ENCODE measurements at regions not wholly inside any gene's neighbourhood (a gene's known extent, or its start where the extent isn't known, plus 50 kb on each side); places are given as distances from the start of the nearest gene placed in this dataset.

DNA sequence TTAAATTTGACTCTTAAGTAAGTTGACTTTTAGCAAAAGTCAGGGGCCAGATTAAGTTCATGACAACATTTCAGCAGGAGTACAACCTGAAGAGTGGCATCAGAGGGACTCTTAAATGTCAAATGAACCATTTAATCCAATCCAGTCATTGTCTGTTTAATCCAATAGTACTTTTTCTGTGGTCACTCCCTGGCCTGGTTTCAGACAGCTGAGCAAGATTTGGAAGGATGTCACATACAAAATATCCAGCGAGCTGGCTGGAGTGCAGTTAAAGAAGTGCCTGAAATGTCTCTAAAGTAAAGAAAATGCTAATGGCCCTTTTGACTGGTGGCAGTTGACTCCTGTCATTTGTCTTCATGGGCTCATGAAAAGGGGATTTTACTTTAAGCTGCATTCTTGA lies 1082.1 kb downstream of the AACS start:
- no peak for FAIRE-seq

GRCh38 chr12:126156806-126157574 lies 1091.8 kb downstream of the AACS start:
- FAIRE-seq: no peak

GRCh38 chr12:126157575-126157966 lies 1092.3 kb downstream of the AACS start:
- FAIRE-seq: no peak

DNA sequence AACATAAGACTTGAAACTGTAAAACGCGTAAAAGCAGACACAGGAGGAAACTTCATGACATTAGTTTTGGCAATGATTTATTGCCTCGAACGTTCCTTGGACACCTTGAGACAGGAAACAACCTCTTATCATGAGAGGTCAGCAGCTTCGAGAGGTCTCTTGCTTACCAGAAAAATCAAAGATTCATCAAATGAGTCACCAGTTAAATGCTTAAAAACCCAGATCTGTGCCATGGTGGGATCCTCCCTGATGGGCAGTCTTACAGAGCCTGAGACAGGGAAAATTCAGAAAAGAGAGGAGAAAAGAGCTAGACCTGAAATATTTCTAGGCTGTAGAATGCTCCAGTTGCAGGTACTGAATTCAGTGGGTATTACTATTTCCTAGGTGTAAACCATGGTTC lies 1093.9 kb downstream of the AACS start:
- FAIRE-seq: no peak

GRCh38 chr12:126160912-126161311 lies 1095.7 kb downstream of the AACS start:
- FAIRE-seq: no peak

DNA sequence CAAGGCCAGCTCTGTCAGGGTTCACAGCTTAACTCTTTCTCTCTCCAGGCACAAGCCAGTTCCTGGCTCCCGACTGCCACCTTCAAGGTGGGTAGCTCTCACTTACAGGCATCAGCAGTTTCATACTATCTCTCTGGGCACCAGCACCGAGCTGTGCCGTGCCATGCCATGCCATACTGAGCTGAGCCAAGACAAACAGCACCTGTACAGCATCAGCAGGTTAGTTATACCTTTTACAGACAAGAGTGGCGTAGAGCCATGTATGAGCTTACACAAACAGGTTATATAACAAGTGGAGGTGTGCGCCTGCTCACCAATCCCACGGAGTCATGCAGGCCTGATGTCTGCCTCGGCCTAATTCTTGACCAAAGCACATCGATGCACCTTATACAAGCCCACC lies 1098.7 kb downstream of the AACS start:
- FAIRE-seq: no peak

DNA sequence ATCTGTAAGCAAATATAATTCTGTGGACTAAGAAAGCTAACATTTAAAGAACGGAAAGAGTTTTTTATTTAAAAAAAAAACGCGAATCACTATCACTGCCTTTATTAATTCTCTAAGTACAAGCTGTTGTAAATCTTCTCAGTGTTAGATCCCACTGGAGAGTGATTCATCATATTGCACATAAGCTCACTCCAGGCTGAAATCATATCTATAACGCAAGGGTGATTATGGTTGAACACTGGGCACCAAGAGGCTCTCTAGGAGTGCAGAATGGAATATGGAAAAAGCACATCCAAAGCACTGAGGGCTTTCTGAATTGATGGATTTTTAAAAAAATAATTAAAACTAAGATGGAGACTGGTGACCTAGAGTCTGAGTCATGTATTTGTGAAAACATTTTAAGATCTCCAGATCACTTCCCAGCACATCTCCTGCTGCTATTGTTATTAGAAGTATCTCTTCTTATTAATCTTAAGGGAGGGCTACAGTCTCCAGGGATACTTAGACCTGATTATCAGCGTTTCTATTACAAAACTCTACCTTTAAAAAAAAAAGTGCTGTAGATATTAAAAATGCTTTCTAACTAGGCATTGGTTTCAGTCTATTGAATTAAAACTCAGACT lies 1106.8 kb downstream of the AACS start:
- no peak for FAIRE-seq

- no peak for FAIRE-seq
Measured at GRCh38 chr12:126182619-126183236, 1117.5 kb downstream of the AACS start.

DNA sequence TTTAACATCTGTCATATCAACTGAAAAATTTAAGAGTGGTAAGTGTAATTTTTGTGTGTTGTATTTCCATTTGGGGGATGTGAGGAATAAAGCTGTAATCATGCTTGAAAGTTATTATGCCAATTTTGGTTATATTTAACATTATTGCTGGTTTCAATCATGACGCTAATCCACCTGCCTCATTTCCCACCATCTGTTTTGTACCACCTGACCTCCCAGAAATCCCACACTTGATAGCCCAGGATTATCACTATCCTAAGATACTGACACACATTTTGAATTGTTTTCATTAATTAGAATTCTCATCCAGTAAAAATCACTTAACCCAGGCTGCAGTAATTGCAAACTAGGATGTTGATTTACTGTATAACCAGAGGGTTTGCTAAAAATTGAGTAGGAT lies 1119.8 kb downstream of the AACS start:
- no peak for FAIRE-seq

GRCh38 chr12:126189856-126190255 lies 1124.6 kb downstream of the AACS start:
- FAIRE-seq: no peak

DNA sequence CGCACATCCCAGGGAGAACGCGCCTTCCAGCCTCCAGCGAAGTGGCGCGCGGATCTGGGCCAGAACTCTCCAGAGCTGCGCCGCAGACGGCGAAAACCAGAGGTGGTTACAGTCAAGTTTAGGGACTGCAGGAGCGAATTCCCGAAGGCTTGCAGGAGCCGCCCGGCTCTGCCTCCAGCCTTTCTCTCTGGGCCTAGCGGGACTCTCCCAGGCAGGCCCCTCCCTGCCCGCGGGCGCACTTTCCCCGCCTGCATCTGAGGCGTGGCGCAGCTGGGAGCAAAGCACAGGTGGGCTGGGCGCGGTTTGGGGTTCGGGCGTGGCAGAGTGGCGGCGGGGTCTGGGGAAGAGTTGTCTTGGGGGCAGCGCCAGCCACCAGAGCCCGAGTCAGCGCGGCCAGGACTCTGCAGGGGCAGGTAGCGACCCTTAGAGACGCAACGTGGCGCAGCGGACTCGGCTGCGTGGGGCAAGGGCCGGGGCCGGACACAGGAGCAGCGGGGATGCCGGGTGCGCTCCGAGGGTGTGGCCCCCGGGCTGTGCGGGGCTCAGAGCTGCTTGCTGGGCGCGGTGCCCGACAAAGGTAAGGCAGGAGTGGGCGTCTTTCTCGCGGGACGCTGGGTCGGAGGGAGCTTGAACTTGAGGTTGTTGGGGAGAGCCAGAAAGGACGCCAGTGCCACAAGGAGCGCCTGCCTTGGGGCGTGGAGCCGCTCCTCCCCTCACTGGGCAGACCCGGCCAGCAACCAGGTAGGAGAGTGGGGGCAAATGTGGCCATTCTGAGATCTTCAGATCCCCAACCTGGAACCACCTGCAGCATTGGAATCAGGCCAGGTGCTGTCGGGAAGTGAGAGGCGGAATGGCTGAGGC lies 1126.0 kb downstream of the AACS start:
- FAIRE-seq: no peak

- no peak for FAIRE-seq
Measured at GRCh38 chr12:126191949-126192348, 1126.7 kb downstream of the AACS start.

- no peak for FAIRE-seq
Measured at GRCh38 chr12:126193190-126193589, 1128.0 kb downstream of the AACS start.

DNA sequence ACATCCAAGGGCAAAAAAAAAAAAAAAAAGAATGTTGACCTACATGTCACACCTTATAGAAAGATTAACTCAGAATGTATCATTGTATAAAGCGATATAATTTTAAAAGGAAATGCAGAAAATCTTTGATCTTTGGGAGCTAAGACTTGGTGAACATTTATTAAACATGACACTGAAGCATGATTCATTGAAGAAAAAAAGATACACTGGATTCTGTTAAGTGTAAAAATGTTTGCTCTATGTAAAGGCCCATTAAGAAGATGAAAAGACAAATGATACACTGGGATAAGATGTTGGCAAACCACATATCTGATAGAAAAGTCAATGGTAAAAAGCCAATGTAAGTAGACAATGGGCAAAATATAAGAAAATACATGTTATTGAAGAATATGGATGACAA lies 1131.0 kb downstream of the AACS start:
- FAIRE-seq: no peak

- no peak for FAIRE-seq
Measured at GRCh38 chr12:126198516-126198915, 1133.3 kb downstream of the AACS start.

DNA sequence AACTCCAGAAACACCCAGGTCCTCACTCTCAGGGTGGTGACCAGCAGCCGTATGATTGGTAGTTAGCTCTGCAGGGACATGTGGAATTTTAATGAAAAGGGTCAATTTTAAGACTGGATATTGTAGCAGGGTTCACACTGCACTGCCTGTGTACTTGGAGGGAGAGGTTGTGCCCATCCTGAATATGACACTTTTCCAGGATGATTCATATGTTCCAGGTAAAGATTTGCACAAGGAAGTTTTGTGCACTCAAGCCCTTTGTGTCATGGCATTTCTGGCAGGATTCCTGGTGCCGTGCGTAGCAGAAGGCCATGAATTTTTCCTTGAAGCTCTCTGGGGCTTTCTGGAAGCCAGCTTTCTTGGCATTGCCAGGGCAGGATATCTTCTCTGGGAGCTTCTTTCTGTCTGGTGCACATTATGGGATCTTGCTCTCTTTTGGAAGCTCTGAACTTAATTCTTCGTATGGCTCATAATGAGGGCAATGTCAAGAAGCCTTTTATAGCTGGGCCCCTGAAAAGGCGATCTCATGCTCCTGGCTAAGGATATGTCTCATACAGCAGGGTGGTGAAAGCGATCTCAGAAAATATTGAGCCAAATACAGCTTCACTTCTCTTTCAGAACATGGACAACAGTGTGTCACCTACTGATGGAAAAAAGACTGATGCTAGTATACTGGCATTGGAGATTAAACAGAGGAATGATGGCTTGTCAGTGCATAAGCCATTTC lies 1133.9 kb downstream of the AACS start:
- FAIRE-seq: no peak

DNA sequence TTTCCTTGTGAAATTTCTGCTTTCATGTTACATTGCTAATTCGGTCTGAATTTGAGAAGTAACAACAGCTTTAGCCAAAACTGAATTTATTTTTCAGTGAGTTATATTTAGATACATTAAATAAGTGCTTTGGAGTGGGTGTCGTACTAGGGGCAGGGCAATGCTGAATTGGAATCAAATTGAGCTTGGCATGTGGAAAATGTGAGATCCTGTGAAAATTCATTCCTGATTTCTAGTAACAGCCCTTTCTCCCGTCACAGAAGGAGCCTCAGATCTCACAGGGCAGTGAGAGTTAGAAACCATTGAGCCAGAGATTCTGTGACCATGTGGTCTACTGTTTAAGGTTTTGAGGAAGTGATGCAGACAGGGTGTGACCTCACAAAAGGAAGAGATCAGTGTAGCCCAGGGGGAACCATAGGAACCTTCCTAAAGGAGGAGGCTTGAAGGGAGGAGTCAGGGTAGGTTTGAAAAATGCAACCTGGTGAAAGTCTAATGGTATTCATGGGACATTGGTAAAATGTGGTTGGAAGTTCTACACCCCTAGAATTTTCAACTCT lies 1136.8 kb downstream of the AACS start:
- FAIRE-seq: no peak

- no peak for FAIRE-seq
Measured at GRCh38 chr12:126204326-126204725, 1139.1 kb downstream of the AACS start.

DNA sequence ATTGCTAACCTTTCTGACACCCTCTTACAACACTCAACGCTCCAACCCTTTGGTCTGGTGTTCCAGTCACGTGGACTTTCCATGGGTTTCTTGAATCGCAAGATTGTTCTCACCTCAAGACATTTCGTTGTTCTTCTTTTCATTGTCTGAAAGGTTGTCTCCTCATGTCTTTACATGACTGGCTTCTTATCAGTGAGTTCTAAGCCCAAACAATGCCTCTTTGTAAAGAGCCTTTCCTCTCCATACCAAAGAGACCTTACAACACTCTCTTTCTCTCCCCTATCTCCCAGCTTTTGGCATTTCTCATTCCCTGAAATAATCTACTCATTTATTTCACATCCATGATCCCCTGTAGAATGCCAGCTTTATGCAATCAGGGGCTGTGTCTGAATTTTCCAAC lies 1144.8 kb downstream of the AACS start:
- no peak for FAIRE-seq

DNA sequence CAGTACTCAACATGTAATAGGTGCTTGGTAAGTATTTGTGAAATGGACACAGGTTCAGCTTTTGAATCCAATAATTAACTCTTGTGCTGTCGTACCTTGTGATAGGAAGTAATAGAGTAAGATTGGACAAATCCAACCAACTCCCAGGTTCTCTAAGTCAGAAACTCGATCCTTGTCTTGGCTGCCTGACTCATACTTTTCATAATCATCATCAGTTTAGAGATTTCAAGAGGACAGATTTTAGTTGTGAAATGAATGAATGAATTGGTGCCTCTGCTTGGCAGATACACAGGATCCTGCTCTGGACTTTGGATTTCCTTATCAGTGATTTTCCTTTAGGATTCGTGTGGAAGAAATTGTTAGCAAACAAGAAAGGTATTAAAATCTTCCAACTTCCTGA lies 1145.2 kb downstream of the AACS start:
- no peak for FAIRE-seq

GRCh38 chr12:126212824-126213223 lies 1147.6 kb downstream of the AACS start:
- no peak for FAIRE-seq

GRCh38 chr12:126218697-126219096 lies 1153.5 kb downstream of the AACS start:
- no peak for FAIRE-seq

All from colon (tissue), 2 donors.